Natural killer cell treated with Interleukin-12 subunit alpha and Interleukin-12 subunit beta and Interleukin-15 and Interleukin-18, amount 100 ng/mL, for 72 hours (primary cell): ENCODE measurements at regions not wholly inside any gene's neighbourhood (a gene's known extent, or its start where the extent isn't known, plus 50 kb on each side); places are given as distances from the start of the nearest gene placed in this dataset.

Source experiments
- ATAC-seq, 2 donors: fragments of 150-1000 bp; cut with Tn5 transposase in 1 of 2; sonication (Bioruptor Pico), chemical (Tn5 transposase) in 1 of 2; 2 replicates each; pipeline ENCODE4 v1.10.0; 2021
- DNase-seq: peaks from one replicate; pipeline ENCODE4 v3.0.0; 2022; ENCODE audit warnings: low spot score
- H3K27ac Mint-ChIP-seq, 2 donors: 1 replicate in 1 of 2; 2 replicates in 1 of 2; pipeline ENCODE4 v1.8.0; 2022; ENCODE audit warnings: mixed read lengths in 2 of 2, mild to moderate bottlenecking in 1 of 2, moderate library complexity in 1 of 2
- H3K27me3 Mint-ChIP-seq, 2 donors: 1 replicate in 1 of 2; 2 replicates in 1 of 2; pipeline ENCODE4 v1.8.0; 2022; ENCODE audit warnings: mixed read lengths in 2 of 2
- H3K36me3 Mint-ChIP-seq: one replicate; pipeline ENCODE4 v1.8.0; 2022; ENCODE audit warnings: mixed read lengths
- H3K4me1 Mint-ChIP-seq, 2 donors: 1 replicate in 1 of 2; 2 replicates in 1 of 2; pipeline ENCODE4 v1.8.0; 2022; ENCODE audit warnings: low read depth in 2 of 2, mixed read lengths in 2 of 2, mild to moderate bottlenecking in 1 of 2
- H3K4me3 Mint-ChIP-seq: one replicate; pipeline ENCODE4 v1.8.0; 2022; ENCODE audit warnings: mixed read lengths
- H3K9me3 Mint-ChIP-seq: 2 replicates; pipeline ENCODE4 v1.8.0; 2022; ENCODE audit warnings: mixed read lengths

DNA sequence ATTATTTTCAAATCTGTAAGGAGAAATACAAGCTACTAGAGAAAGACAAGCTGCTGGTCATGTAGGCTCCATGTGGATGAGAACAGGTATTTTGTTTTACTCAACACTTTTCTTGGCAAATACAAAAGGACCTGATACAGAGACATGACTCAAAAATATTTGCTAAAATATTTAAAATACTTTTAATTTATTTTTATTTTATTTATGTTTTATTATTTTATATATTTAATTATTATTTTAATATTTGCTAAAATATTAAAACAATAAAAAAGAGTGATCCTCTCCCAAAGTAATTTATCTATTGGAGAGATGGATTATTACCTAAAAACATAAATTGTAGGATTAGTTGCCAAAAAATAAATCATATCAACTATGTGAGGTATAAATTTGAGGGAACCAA is 808.9 kb upstream of the SEL1L start:
- H3K4me3 Mint-ChIP-seq: no peak overlapping the region
- no peaks in the 10 kb centered on the region for H3K36me3 Mint-ChIP-seq
- peaks cover 13% of the 10 kb centered on the region for H3K9me3 Mint-ChIP-seq
- no peak for DNase-seq
- no peaks in the 10 kb centered on the region for H3K4me1 Mint-ChIP-seq
- H3K27ac Mint-ChIP-seq: no peak overlapping the region
- no peak for ATAC-seq
- no peaks in the 10 kb centered on the region for H3K27me3 Mint-ChIP-seq

DNA sequence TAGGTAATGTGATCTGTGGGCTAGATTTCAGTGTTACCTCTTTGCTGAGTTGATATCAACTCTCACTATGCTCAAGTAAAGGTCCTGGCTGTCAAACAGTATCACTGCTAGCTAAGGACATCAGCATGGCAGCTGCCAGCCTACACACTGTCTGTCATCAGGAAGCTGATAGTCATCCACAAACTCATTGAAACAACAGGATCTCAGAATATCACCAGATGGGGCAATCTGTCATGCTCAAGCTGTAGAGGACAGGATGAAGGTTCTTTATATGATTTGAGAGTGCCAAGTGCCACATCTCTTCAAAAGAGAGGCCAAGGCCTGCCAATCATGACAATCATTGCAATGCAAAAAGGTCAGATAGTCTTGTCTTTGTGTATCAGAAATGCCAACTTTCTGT is 811.5 kb upstream of the SEL1L start:
- Mint-ChIP-seq H3K27ac (no peak overlapping the region), H3K9me3 (peaks cover 5% of the 10 kb centered on the region), H3K4me3 (no peak overlapping the region), H3K4me1 (no peaks in the 10 kb centered on the region), H3K27me3 (no peaks in the 10 kb centered on the region), H3K36me3 (no peaks in the 10 kb centered on the region)
- ATAC-seq (no peak), DNase-seq (no peak)

DNA sequence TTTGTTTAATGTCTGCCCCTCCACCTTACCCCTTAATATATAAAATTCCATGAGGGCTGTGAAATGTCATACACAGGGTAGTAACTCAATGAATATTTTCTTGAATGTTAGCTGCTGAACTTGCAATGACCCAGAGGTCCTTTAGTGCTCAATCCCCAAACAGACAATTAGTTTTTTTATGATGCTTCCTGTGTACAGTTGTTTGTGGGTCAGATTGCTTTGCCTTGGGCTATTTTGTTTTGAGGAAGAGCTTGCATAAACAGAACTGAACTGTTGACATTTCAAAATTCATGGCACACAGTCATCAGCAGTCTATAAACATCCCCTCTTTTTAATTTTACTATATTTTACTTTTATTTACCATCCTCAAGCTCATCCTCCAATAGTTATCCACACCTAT is 820.5 kb upstream of the SEL1L start:
- ATAC-seq: no peak
- H3K9me3 Mint-ChIP-seq: peaks cover 20% of the 10 kb centered on the region
- no peak overlapping the region for H3K27ac Mint-ChIP-seq
- H3K4me3 Mint-ChIP-seq: no peak overlapping the region
- peaks cover 11% of the 10 kb centered on the region for H3K36me3 Mint-ChIP-seq
- H3K27me3 Mint-ChIP-seq: no peaks in the 10 kb centered on the region
- H3K4me1 Mint-ChIP-seq: no peaks in the 10 kb centered on the region
- no peak for DNase-seq

DNA sequence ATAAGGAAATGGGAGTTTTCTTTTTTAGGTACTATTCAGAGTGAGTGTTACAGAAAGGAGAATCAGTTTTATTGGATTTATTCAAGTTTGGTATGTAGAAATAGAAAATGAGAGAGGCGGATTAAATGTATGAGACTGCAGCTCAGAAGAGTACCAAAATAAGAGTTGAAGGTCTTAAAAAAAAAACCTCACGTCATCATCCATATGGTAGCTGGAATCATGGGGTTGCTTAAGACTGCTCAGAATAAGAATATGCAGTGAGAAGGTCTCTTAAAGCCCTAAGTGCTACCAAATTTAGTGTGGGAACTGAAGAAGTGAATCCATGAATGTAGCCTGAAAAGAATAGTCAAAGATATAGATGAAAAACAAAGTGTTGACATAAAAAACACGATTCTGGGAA is 825.5 kb upstream of the SEL1L start:
- Mint-ChIP-seq H3K36me3 (peaks cover 12% of the 10 kb centered on the region), H3K4me1 (no peaks in the 10 kb centered on the region), H3K9me3 (peaks cover 20% of the 10 kb centered on the region), H3K27me3 (no peaks in the 10 kb centered on the region), H3K4me3 (no peak overlapping the region), H3K27ac (no peak overlapping the region)
- DNase-seq (no peak), ATAC-seq (no peak)

DNA sequence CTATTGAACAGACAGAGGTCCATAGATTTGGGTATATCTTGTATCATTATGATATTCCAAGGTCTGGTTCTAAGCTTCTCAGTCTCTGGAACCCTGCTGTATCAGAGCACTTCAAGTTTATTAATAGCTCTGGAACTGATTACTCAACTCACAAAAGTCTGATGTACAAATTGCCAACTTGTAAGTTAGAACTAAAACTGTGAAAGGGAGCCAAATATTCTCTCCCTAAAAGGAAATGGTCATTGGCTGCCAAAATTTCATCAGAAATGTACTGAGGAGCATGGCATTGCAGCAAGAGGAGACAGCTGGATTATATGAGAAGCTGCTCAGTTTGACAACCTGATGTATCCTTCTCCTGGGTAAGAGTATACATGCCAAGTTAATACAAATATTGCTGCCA is 828.8 kb upstream of the SEL1L start:
- H3K27me3 Mint-ChIP-seq: no peaks in the 10 kb centered on the region
- no peak overlapping the region for H3K4me3 Mint-ChIP-seq
- peaks cover 20% of the 10 kb centered on the region for H3K9me3 Mint-ChIP-seq
- no peak for ATAC-seq
- no peak overlapping the region for H3K27ac Mint-ChIP-seq
- H3K4me1 Mint-ChIP-seq: no peaks in the 10 kb centered on the region
- DNase-seq: no peak
- H3K36me3 Mint-ChIP-seq: peaks cover 17% of the 10 kb centered on the region

DNA sequence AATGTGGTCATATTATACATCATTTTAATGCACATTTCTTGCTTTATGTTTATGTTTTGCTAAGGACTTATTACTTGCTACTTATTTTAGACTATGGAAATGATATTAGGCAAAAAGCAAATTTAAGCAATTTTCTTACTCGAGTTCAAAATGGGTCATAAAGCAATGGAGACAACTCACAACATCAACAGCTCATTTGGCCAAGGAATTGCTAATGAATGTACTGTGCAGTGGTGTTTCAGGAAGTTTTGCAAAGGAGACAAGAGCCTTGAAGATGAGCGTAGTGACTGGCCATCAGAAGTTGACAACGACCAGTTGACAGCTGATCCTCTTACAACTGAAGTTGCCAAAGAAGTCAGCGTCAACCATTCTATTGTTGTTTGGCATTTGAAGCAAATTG is 831.8 kb upstream of the SEL1L start:
- Mint-ChIP-seq H3K9me3 (peaks cover 15% of the 10 kb centered on the region), H3K4me1 (no peaks in the 10 kb centered on the region), H3K27me3 (no peaks in the 10 kb centered on the region), H3K27ac (no peak overlapping the region), H3K4me3 (no peak overlapping the region), H3K36me3 (peaks cover 6% of the 10 kb centered on the region)
- DNase-seq (no peak), ATAC-seq (no peak)

DNA sequence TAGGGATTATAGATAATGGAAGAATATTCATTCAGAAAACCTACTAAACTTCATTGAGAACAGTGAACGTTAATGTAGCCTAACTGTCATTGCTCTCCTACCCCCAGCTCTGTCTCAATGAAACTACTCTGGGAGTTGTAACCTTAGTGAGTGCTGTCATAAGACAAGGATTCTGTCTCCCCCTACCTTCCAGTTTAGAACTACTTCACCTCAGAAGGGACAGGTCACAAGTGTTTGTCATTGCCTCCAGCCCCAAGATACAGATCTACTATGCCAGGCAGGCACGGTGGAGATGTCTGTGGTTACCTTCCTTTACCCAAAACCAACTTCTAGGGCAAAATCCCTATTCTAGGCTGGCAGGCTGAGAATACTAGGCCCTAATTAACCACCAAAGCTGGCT is 833.1 kb upstream of the SEL1L start:
- no peak overlapping the region for H3K4me3 Mint-ChIP-seq
- no peak for ATAC-seq
- H3K9me3 Mint-ChIP-seq: peaks cover 18% of the 10 kb centered on the region
- H3K36me3 Mint-ChIP-seq: peaks cover 6% of the 10 kb centered on the region
- H3K4me1 Mint-ChIP-seq: no peaks in the 10 kb centered on the region
- no peaks in the 10 kb centered on the region for H3K27me3 Mint-ChIP-seq
- DNase-seq: no peak
- no peak overlapping the region for H3K27ac Mint-ChIP-seq

DNA sequence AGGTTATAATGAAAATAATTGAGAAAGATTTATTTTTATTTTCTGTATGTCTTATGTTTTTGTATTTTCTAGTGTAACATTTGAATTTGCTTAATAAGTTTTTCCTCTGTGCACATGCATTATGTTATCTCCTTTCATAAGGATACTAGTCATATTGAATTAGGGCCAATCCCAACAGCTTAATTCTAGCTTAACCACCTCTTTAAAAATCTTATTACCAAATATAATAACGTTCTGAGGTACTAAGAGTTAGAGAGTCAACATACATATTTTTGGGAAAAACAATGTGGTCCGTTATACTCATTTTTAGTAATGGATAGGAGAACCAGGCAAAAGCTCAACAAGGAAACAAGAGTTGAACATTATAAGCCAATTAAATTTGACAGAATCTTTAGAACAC is 845.6 kb upstream of the SEL1L start:
- H3K9me3 Mint-ChIP-seq: peaks cover 17% of the 10 kb centered on the region

DNA sequence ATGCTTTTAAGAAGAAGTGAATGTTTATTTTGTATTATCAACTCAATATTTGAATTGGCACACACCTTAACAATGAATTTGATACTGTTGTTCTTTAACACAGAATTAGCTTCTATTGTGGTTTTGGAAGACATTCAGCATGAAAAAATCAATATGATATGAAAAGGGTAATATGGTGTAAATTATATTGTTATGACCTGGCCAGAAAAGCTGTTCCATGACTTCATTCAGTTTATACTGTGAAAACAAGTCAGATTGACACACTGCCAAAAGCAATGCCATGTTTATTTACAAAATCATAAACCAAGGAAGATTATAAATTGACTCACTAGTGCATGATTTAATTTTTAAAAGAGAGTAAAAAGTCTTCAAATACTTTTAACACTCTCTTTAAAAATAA is 851.4 kb upstream of the SEL1L start:
- Mint-ChIP-seq H3K9me3 (peaks cover 23% of the 10 kb centered on the region), H3K4me3 (no peak overlapping the region), H3K4me1 (no peaks in the 10 kb centered on the region), H3K27me3 (no peaks in the 10 kb centered on the region), H3K36me3 (no peaks in the 10 kb centered on the region), H3K27ac (no peak overlapping the region)
- ATAC-seq (no peak), DNase-seq (no peak)

More for the DNA sequence above, 845.6 kb upstream of the SEL1L start:
- Mint-ChIP-seq H3K36me3 (peaks cover 12% of the 10 kb centered on the region), H3K4me1 (no peaks in the 10 kb centered on the region), H3K4me3 (no peak overlapping the region), H3K27ac (no peak overlapping the region), H3K27me3 (no peaks in the 10 kb centered on the region)
- ATAC-seq: no peak
- DNase-seq: no peak

DNA sequence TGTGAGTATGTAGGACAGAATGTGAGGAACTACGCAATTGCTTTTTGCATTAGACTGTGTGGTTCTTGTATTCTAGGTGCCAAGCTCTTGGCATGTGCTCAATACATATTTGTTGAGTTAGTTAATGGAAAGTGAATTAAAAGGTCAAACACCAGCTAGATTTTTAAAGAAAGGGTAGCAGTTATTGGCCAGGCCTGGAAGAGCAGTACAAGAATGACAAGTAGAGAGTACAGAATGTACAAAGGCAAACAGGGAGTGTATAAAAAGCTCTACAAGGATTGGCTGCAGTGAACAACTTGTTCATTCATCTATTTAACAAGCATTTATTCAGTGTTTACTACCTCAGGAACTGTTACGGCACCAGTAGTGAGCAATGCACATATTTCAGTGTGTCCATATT is 854.0 kb upstream of the SEL1L start:
- Mint-ChIP-seq H3K36me3 (no peaks in the 10 kb centered on the region), H3K9me3 (peaks cover 23% of the 10 kb centered on the region), H3K4me1 (no peaks in the 10 kb centered on the region), H3K4me3 (no peak overlapping the region), H3K27ac (no peak overlapping the region), H3K27me3 (no peaks in the 10 kb centered on the region)
- DNase-seq: no peak
- no peak for ATAC-seq

DNA sequence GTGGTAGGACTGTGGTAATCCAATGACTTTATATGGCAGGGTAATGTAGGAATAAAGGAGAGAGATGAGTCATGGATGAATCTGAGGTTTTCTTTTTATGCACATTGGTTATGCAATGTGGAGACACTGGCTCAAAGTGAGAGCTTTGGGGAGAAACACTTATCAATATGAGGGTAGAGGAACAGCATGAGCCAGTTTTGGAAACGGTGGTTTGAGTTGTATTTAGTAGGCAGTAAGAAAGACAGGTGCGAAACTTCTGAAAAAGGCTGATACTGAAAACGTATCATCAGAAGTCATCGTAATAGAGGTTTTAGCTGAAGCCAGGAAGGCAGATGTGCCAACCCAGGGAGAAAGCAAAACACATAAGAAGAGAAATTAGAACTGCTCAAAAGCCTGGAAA is 854.8 kb upstream of the SEL1L start:
- Mint-ChIP-seq H3K4me3 (no peak overlapping the region), H3K27ac (no peak overlapping the region), H3K4me1 (no peaks in the 10 kb centered on the region), H3K36me3 (no peaks in the 10 kb centered on the region), H3K27me3 (no peaks in the 10 kb centered on the region), H3K9me3 (peaks cover 23% of the 10 kb centered on the region)
- no peak for ATAC-seq
- DNase-seq: no peak

DNA sequence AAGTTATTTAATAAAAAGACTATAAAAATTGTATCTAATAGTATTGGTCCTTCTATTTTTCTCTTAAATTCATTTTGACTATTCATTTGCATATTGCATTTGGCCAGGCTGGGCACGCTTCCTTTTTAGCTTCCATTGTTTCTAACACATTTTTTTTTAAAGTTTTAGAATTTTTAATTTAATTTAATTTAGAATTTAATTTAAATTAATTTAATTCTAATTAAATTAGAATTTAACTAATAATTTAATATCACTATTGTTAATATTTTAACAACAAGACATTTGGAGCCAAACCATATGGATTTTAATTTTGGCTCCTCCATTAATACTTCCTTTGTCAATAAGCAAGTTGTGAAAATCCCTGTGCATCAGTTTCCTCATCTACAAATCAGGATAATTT is 856.9 kb upstream of the SEL1L start:
- no peaks in the 10 kb centered on the region for H3K4me1 Mint-ChIP-seq
- H3K4me3 Mint-ChIP-seq: no peak overlapping the region
- H3K27me3 Mint-ChIP-seq: no peaks in the 10 kb centered on the region
- ATAC-seq: no peak
- H3K36me3 Mint-ChIP-seq: no peaks in the 10 kb centered on the region
- no peak overlapping the region for H3K27ac Mint-ChIP-seq
- no peak for DNase-seq
- peaks cover 18% of the 10 kb centered on the region for H3K9me3 Mint-ChIP-seq

DNA sequence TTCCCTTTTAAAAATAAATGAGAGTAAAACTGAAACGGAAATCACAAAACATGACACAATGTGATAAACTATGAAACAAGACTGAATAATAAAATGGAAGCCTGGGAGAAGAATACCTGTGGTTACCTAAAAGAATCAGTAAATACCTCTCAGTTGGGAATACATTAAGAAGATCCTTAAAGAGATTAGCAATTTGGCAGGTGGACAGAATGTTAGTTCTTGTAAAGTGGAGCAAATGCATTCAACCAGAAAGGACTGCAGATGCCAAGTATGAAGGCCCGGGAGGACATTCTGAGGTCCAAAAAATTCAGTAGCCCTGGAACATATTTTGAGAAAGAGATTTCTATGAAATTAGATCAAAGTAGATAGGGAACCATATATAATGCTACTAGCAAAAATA is 861.3 kb upstream of the SEL1L start:
- Mint-ChIP-seq H3K36me3 (peaks cover 9% of the 10 kb centered on the region), H3K9me3 (peaks cover 6% of the 10 kb centered on the region), H3K27ac (no peak overlapping the region), H3K27me3 (no peaks in the 10 kb centered on the region), H3K4me3 (no peak overlapping the region), H3K4me1 (no peaks in the 10 kb centered on the region)
- ATAC-seq: no peak
- no peak for DNase-seq

DNA sequence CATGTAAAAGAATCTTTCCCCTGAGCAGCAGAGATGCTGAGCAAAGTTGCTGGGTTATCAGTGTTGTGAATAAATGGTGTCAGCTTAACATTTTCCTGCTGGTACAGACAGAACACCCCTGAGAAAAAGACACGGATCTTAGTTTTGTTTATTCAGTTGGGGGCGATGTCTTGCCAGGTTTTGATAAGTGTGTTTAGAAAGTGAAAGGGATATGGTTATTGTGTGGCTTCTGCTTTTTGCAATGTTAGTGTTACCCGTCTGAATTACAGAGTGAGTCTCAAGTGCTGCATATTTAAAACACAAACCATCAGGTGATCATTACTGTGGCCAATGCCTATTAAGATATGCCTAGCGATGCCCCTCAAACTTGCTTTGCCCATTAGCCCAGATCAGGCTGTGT is 864.6 kb upstream of the SEL1L start:
- Mint-ChIP-seq H3K27ac (no peak overlapping the region), H3K9me3 (peaks cover 6% of the 10 kb centered on the region), H3K36me3 (peaks cover 9% of the 10 kb centered on the region), H3K4me3 (no peak overlapping the region), H3K4me1 (no peaks in the 10 kb centered on the region), H3K27me3 (no peaks in the 10 kb centered on the region)
- ATAC-seq (no peak), DNase-seq (no peak)

DNA sequence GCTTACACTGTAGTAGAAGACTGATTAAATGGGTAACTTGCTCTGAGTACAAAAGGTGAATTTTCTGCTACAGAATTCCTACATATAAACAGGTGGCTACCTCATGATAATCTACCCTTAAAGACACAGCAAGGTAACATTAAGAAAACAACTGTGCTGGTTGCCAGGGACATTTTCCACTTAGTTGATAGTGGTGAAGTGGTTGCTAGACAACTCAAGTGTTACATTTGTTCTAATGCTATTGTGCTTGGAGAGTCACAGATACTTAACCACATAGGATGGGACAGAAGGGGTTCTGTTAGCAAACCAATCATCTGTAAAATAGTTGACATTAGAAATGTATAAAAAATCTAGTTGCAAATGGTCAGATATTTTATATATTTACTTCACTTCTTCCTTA is 870.3 kb upstream of the SEL1L start:
- no peaks in the 10 kb centered on the region for H3K36me3 Mint-ChIP-seq
- H3K27ac Mint-ChIP-seq: no peak overlapping the region
- ATAC-seq: no peak
- H3K9me3 Mint-ChIP-seq: peaks cover 3% of the 10 kb centered on the region
- H3K4me1 Mint-ChIP-seq: no peaks in the 10 kb centered on the region
- no peak overlapping the region for H3K4me3 Mint-ChIP-seq
- no peaks in the 10 kb centered on the region for H3K27me3 Mint-ChIP-seq
- DNase-seq: no peak
